Iris pigment epithelial cell (primary cell): ENCODE measurements at regions not wholly inside any gene's neighbourhood (a gene's known extent, or its start where the extent isn't known, plus 50 kb on each side); places are given as distances from the start of the nearest gene placed in this dataset.

Experiments
- DNase-seq: peaks from one replicate; pipeline ENCODE4 v3.0.0-alpha.2; 2011; ENCODE audit warnings: low read depth

GRCh38 chr14:71498212-71498611 is 434.0 kb upstream of the RGS6 start:
- peak; percentile 43 for DNase-seq

- DNase-seq: no peak
These were observed 433.2 kb upstream of the RGS6 start for GRCh38 chr14:71499018-71499417.

GRCh38 chr14:71507681-71508080 is 424.5 kb upstream of the RGS6 start:
- no peak for DNase-seq

GRCh38 chr14:71508901-71509300 is 423.3 kb upstream of the RGS6 start:
- DNase-seq: no peak

GRCh38 chr14:71511152-71511551 is 421.1 kb upstream of the RGS6 start:
- DNase-seq: no peak

GRCh38 chr14:71514941-71515919 is 417.0 kb upstream of the RGS6 start:
- no peak for DNase-seq

- no peak for DNase-seq
These were observed 410.7 kb upstream of the RGS6 start for GRCh38 chr14:71521238-71522135.

GRCh38 chr14:71523630-71524319 is 408.5 kb upstream of the RGS6 start:
- DNase-seq: no peak

GRCh38 chr14:71524320-71524982 is 407.8 kb upstream of the RGS6 start:
- DNase-seq: no peak

GRCh38 chr14:71525663-71526221 is 406.5 kb upstream of the RGS6 start:
- no peak for DNase-seq

- no peak for DNase-seq
These were observed 405.8 kb upstream of the RGS6 start for GRCh38 chr14:71526388-71526787.

- no peak for DNase-seq
These were observed 404.4 kb upstream of the RGS6 start for GRCh38 chr14:71527838-71528237.

- DNase-seq: no peak
These were observed 402.4 kb upstream of the RGS6 start for GRCh38 chr14:71529848-71530247.

GRCh38 chr14:71532344-71532743 is 399.9 kb upstream of the RGS6 start:
- DNase-seq: peak; percentile 85

- no peak for DNase-seq
These were observed 399.4 kb upstream of the RGS6 start for GRCh38 chr14:71532790-71533189.

GRCh38 chr14:71533390-71533789 is 398.8 kb upstream of the RGS6 start:
- peak; percentile 73 for DNase-seq

- no peak for DNase-seq
These were observed 398.4 kb upstream of the RGS6 start for GRCh38 chr14:71533800-71534199.

- DNase-seq: no peak
These were observed 397.7 kb upstream of the RGS6 start for GRCh38 chr14:71534506-71534905.

- no peak for DNase-seq
These were observed 396.1 kb upstream of the RGS6 start for GRCh38 chr14:71536015-71536740.

GRCh38 chr14:71536927-71537772 is 395.1 kb upstream of the RGS6 start:
- DNase-seq: peak; percentile 45
